Cerebellar cortex (tissue), 1 donor: ENCODE measurements at regions not wholly inside any gene's neighbourhood (a gene's known extent, or its start where the extent isn't known, plus 50 kb on each side); places are given as distances from the start of the nearest gene placed in this dataset.

Experiments
- DNase-seq: peaks from one replicate; pipeline ENCODE4 v3.0.0-alpha.2; 2015; ENCODE audit warnings: low spot score

DNA sequence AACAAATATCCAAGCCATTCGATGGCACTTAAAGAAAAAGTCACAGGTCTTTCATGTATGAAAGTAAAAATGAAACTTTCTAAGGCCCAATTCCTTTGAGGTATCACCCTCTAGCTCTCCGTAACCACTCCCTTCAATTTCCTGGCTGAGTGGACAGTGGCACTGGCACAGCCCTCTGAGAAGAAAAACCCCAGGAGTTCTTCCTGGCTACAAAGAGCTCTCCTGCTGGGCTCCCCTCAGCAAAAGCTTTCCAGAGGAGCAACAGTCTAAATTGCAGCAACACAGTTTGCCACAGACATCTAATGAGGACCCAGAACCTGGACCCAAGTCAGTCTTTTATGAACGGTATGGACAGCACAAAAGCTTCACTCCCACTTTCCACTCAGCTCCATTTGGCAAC, 71.8 kb downstream of the FUNDC1 start:
- peak; percentile 1 for DNase-seq

DNA sequence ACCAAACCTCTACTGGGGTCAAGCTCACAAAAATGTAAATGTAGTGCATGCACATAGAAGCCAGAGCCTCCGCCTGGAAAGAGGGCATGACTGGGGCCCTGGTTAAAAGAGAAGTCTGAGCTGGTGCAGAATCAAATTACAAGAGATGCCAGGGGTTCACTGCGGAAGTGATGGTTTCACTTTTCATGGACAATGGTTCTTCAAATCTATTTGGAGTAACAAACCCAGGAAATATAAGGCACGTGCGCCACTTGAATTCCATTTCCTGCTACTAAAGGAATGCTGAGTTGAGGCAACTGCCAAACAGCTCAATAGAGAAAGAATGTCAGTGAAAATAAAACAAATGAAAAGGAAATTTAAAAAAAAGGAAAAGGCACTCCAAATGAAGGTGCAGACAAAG, 79.8 kb downstream of the FUNDC1 start:
- DNase-seq, result no peak

DNA sequence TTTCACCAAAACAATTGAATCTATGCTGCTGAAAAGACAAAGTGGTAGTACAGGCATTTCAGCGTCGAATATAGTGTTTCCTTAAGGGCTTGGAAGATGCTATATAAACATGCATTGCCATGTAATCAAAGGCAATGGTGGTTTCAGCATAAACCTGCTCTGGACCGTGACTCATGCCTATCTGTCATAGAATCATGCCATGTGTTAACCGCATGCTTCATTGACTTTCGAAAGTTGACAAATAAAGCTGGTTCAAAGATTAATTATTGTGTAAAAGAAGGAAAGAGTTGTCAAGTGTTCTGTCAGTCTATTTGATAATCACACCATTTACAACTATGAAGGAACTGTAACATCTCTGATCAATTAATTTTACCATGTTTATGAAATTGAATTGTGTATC, 83.2 kb downstream of the FUNDC1 start:
- DNase-seq, result no peak

DNA sequence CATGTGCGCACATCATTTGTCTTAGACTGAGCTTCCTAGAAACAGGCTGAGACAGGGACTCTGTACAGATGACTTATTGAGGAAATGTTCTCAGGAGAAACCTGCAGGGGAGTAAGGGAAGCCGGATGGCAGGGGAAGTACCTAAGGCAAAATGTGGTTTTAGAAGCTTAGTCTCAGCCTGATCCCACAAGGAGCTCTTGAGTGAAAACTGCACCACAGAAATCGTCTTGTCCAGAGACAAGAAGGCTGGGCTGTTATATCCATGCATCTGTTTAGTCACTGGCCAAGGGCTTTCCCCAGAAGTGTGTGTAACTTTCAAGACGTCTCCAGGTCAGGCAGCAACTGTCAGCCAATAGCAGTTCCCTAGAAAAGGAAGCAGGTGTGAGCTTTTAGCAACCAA, 86.0 kb downstream of the FUNDC1 start:
- no peak for DNase-seq

DNA sequence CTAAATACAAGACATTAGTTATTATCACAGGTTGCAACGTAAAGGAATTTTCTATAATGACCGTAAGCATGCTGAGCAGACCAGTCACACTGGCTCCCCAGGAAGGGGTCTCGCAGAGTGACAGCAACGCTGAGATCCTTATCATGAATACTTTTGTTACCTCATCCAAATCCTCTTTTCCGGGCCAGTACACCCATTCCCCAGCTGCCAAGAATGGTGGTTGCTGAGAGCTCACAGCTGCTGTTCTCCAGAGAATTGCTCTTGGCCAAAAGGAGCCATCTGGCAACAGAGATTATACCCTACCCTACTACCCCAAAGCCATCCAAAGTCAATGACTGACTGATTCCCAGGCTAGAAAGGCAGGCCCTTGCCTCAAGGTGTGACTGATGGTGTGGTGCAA, 91.6 kb downstream of the FUNDC1 start:
- no peak for DNase-seq

DNA sequence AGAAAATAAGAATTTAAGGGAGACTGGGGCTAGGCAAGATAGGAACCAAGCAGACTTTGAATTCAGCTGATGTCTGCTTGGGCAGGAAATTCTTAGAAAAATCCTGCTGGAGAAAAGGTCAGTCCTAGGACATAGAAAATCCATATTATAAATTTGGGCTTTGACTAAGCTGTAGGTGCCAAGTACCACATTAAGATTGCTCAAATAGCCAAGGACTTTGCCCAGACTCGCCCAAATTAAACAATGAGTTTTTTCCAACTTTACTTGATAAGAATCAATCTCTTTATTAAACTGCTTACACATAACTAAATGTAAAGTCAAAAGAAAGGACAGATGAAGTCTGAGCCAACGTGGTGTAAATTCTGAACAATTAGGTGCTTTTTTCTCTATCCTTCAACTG, 95.4 kb downstream of the FUNDC1 start:
- no peak for DNase-seq

DNA sequence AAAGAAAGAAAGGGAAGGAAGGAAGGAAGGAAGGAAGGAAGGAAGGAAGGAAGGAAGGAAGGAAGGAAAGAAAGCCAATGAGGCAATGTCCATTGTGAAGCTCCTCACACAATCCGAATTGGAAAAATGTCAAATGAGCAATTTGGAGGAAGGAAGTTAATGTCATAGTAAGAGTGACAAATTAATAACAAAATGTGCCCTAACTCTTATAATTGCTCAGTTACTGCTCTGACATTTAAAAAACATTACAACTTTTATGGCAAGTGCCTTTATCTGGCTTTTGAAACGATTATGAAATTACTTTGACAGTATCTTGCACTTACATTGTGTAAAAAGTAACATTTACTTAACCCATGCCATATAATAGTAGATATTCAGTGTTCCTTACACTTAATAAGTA, 96.5 kb upstream of the EFHC2 start:
- no peak for DNase-seq

DNA sequence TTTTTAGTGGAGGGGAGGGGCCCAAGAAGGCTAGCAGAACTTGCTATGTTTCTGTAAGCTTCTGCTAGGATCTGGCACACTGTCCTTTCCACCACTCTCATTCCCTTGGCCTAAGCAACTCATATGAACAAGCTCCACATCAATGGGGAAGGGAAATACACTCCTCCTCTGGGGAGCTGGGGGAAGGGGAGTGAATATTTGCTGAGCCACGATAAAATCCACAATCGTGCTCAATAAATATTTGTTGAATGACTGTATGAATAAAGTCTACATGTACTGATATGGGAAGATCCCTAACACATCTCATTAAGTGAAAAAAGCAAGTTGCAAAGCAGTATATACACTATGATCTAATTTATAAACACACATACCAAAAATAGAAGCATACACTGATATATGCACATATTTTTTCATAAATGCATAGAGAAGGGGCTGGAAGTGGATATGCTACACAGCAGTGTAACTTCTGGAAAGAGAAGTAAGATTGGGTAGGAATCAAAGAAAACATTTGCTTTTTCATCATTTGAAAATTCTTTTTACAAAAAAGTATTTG, 95.8 kb upstream of the EFHC2 start:
- no peak for DNase-seq

DNA sequence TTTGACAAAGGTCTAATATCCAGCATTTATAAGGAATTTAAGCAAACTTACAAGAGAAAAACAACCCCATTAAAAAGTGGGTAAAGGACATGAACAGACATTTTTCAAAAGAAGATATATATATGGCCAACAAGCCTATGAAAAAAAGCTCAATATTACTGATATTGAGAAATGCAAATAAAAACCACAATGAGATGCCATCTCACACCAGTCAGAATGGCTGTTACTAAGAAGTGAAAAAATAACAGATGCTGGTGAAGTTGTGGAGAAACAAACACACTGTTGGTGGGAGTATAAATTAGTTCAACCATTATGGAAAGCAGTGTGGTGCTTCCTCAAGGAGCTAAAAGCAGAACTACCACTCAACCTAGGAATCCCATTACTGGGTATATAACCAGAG, 91.6 kb upstream of the EFHC2 start:
- DNase-seq, result no peak

DNA sequence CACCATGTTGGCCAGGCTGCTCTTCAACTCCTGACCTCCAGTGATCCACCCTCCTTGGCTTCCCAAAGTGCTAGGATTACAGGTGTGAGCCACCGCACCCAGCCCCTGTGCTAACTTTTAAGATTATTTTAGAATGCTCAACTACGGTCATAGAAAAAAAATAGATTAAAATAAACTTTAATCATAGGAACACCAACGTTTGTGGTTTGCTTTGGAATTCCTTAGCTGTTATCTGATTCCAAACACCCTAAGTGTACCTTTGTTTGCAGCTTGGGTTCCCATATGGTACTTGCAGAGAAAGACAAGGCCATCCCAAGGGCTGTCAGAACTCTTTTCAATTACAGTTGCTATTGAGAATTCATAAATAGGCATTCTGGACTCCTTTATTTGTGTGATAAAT, 90.1 kb upstream of the EFHC2 start:
- DNase-seq, result no peak

DNA sequence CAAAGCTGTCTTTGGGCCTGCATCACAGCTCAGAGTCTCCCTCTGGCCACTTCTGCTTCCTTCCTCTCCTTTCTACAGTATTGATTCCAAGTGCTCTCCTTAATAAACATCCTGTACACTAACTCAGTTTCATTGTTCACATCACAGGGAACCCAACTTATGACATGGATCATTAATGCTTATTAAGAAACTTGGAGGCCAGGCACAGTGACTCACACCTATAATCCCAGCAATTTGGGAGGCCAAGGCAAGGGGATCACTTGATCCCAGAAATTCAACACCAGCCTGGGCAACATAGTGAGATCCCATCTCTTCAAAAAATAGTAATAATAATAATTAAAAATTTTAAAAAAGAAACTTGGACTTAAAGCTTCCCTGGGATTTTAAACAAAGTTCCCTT, 89.2 kb upstream of the EFHC2 start:
- DNase-seq, result peak; percentile 28

DNA sequence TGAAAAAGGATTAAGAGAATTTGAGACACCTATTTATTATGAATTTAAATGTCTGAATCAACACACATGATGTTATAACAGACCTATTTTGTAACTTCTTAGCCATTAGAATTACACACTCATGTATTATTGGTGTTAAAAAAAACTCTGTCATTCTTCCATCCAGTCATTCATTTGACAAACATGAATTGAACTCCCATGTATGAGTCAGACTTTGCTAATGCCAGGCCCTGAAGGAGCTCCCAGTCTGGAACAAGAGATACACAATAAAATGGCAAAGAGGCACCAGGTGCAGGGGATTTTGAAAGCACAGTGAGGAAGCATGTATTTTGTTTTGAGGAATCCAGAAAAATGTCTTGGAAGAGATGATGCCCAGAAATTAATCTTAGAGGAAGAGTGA, 87.7 kb upstream of the EFHC2 start:
- no peak for DNase-seq

DNA sequence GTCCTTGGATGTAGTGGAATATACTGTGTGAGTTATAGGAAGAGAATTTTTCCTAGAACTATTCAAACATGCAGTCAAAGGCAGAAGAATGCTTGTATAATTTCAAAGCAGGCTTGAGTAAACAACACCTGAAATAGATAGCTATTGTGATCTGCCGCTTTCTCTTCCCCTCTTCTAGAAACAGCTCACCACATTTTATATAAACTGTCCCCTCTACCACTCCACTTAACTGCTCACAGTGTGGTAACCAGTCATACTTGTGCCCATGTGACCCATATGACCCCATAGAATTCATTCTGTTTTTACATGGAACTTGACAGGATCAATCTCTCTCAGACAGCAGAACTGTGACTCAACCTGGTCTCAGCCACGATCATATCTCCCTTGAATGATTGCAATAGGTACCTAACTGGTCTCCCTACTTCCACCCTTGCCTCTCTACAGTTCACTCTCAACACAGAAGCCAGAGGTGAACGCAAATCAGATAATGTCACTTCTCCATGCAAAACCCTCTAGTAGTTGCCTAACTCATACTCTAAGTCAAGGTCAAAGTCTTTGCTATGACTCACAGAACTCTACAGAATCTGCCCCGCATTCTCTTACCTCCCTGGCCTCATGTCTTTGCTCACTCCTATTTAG, 85.6 kb upstream of the EFHC2 start:
- DNase-seq, result no peak

DNA sequence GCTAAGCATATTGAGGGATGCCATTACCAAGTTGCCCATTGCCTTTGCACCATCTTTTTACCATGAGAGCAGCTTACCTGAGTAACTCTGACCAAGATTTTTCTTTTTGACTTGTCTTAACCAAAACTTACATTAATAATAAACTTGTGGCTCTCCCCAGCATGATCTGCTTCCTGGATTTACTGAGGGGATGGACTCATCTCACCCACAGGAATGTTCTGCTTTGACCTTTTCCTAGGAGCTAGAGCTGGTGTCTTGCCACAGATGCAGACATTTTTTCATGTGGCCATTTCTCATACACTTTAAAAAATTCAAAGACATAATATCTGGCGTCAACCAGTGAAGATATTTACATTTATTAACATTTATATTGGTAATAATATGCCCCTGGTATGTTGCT, 79.2 kb upstream of the EFHC2 start:
- DNase-seq, result no peak

DNA sequence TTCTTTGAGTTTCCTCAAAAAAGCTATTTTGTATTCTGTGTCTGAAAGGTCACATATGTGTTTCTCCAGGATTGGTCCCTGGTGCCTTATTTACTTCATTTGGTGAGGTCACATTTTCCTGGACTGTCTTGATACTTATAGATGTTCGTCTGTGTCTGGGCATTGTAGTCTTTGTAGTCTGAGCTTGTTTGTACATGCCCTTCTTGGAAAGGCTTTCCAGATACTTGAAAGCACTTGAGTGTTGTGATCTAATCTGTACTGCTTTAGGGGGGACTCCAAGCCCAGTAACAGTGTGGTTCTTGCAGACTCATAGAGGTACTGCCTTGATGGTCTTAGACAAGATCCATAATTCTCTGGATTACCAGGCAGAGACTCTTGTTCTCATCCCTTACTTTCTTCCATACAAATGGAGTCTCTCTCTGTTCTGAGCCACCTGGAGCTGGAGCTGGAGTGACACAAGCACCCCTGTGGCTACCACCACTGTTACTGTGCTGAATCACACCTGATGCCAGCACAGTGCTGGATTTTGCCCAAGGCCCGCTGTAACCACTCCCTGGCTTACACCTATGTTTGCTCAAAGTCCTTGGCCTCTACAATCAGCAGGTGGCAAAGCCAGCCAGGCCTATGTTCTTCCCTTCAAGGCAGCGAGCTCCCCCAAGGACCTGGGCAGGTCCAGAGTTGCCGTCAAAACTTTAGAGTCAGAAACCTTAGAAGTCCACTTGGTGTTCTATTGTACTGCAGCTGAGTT, 72.3 kb upstream of the EFHC2 start:
- DNase-seq, result no peak

DNA sequence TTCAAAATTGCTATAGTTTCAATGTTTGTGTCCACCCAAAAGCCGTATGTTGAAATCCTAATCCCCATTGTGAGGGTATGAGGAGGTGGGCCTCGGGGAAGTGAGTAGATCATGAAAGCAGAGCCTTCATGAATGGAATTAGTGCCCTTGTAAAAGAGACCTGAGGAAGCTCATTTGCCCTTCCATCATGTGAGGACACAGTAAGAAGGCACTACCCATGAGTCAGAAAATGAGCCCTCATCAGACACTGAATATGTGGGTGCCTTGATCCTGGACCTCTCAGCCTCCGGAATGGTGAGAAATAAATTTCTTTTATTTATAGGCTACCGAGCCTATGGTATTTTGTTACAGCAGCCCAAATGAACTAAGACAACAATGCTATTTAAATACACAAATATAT, 57.7 kb upstream of the EFHC2 start:
- DNase-seq, result no peak

DNA sequence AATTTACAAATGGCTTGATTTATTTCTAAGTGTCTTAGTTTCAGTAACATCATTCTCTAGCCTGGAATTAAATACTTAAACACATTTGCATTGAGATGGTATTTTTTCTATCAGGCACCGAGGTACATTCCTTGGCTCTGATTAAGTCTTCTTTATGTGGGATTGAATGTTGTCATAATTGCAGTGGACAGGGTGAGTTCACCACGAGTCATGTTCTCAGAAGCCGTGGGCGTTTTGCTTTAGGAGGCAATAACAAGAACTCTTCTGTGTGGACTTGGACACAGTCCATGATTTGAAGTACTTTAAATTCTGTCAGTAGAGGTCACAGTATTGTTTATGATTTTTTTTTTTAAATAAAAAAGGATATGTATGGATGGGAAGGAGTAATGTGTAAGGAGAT, 57.1 kb upstream of the EFHC2 start:
- no peak for DNase-seq

DNA sequence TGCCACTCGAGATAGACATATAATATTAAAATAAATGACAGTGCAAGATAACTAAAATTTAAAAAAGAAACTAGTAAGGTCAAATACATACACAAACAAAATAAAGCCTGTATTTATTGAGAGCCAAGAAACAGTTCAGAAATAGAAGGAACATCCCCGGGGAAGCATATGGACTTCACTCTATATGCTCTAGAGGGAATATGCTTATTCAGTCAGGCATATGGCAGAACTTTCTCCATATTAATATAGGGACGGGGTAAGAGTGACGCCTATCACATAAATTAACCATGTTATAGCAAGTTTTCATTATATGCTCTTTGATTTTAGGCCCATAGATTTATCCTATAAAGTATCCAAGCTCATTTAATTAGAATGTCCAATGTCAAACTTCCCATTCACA, 56.7 kb upstream of the EFHC2 start:
- no peak for DNase-seq
